HFF-Myc (cell line): ENCODE measurements at regions not wholly inside any gene's neighbourhood (a gene's known extent, or its start where the extent isn't known, plus 50 kb on each side); places are given as distances from the start of the nearest gene placed in this dataset.

Source experiments
- DNase-seq: peaks from one replicate; pipeline ENCODE4 v3.0.0-alpha.2; 2011; ENCODE audit warnings: low read depth; ENCODE audit errors: extremely low read depth
- H3K4me3 ChIP-seq: replicated peaks from 2 replicates; pipeline ENCODE4 v1.5.1; 2011; ENCODE audit warnings: low read depth, mild to moderate bottlenecking, control low read depth, low read length
- CTCF ChIP-seq: IDR thresholded peaks from 2 replicates; pipeline ENCODE4 v1.5.1; 2012; ENCODE audit warnings: mild to moderate bottlenecking, low read depth, low read length, control low read depth; ENCODE audit errors: missing control alignments

- no peak for TF ChIP-seq CTCF
- no peak overlapping the region for H3K4me3 ChIP-seq
- DNase-seq = no peak
These were observed 151.0 kb upstream of the SLC24A2 start for GRCh38 chr9:19939734-19940278.

GRCh38 chr9:19938990-19939733 is 150.3 kb upstream of the SLC24A2 start:
- no peak for TF ChIP-seq CTCF
- DNase-seq = no peak
- H3K4me3 ChIP-seq = no peak overlapping the region

- DNase-seq = no peak
- no peak for TF ChIP-seq CTCF
- no peak overlapping the region for H3K4me3 ChIP-seq
These were observed 148.3 kb upstream of the SLC24A2 start for GRCh38 chr9:19937121-19937520.

- no peak for TF ChIP-seq CTCF
- no peak overlapping the region for H3K4me3 ChIP-seq
- no peak for DNase-seq
These were observed 147.8 kb upstream of the SLC24A2 start for GRCh38 chr9:19936598-19936997.

GRCh38 chr9:19935422-19935821 is 146.6 kb upstream of the SLC24A2 start:
- no peak overlapping the region for H3K4me3 ChIP-seq
- DNase-seq = no peak
- TF ChIP-seq CTCF = no peak

- DNase-seq = no peak
- no peak for TF ChIP-seq CTCF
- peak overlapping the region; percentile 29 for H3K4me3 ChIP-seq
These were observed 145.5 kb upstream of the SLC24A2 start for GRCh38 chr9:19934301-19934871.
